SK-N-SH treated with all-trans-retinoic acid at 6 μM for 48 hours (cell line): ENCODE measurements at regions not wholly inside any gene's neighbourhood (a gene's known extent, or its start where the extent isn't known, plus 50 kb on each side); places are given as distances from the start of the nearest gene placed in this dataset.

Experiments
- ARNTL ChIP-seq: fragments of 450-650 bp; formaldehyde crosslinking; IDR thresholded peaks from 2 replicates; pipeline ENCODE4 v1.5.0; 2020; ENCODE audit warnings: low read depth, mild to moderate bottlenecking, moderate library complexity, borderline replicate concordance
- CREB5 ChIP-seq: fragments of 250-450 bp; sonication (Bioruptor Pico); IDR thresholded peaks from 2 replicates; pipeline ENCODE4 v1.5.1; 2020; ENCODE audit warnings: low read depth, mild to moderate bottlenecking, moderate library complexity
- CSDC2 ChIP-seq: fragments of 250-450 bp; sonication (Bioruptor Pico); IDR thresholded peaks from 2 replicates; pipeline ENCODE4 v1.5.0; 2020; ENCODE audit warnings: mild to moderate bottlenecking, moderate library complexity
- CSRNP3 ChIP-seq: fragments of 250-450 bp; sonication (Bioruptor Pico); IDR thresholded peaks from 2 replicates; pipeline ENCODE4 v1.5.1; 2021; ENCODE audit warnings: mild to moderate bottlenecking, moderate library complexity
- ESRRG ChIP-seq: fragments of 250-450 bp; sonication (Bioruptor Pico); IDR thresholded peaks from 2 replicates; pipeline ENCODE4 v1.6.1; 2021; ENCODE audit warnings: mild to moderate bottlenecking
- OSR1 ChIP-seq: fragments of 250-450 bp; sonication (Bioruptor Pico); IDR thresholded peaks from 2 replicates; pipeline ENCODE4 v1.8.0; 2022; ENCODE audit warnings: moderate library complexity, mild to moderate bottlenecking, inconsistent platforms
- PATZ1 ChIP-seq: fragments of 250-450 bp; sonication (Bioruptor Pico); IDR thresholded peaks from 2 replicates; pipeline ENCODE4 v1.8.0; 2020; ENCODE audit warnings: mild to moderate bottlenecking, moderate library complexity, borderline replicate concordance
- PPARA ChIP-seq: fragments of 250-450 bp; sonication (Bioruptor Pico); IDR thresholded peaks from 2 replicates; pipeline ENCODE4 v1.5.0; 2020; ENCODE audit warnings: mild to moderate bottlenecking, borderline replicate concordance
- TOX ChIP-seq: fragments of 250-450 bp; sonication (Bioruptor Pico); IDR thresholded peaks from 2 replicates; pipeline ENCODE4 v1.8.0; 2021; ENCODE audit warnings: mild to moderate bottlenecking, moderate library complexity, borderline replicate concordance
- ZNF565 ChIP-seq: fragments of 450-650 bp; formaldehyde crosslinking; conservative IDR thresholded peaks from 2 replicates; pipeline ENCODE4 v1.5.0; 2020; ENCODE audit warnings: low read depth, mild to moderate bottlenecking, moderate library complexity

- TF ChIP-seq ARNTL (CRISPR knock-in tag) (no peak), OSR1 (CRISPR knock-in tag) (no peak), PATZ1 (CRISPR knock-in tag) (no peak), TOX (CRISPR knock-in tag) (no peak), CSRNP3 (CRISPR knock-in tag) (no peak), CREB5 (CRISPR knock-in tag) (no peak), ZNF565 (CRISPR knock-in tag) (no peak), CSDC2 (CRISPR knock-in tag) (no peak), ESRRG (CRISPR knock-in tag) (no peak), PPARA (CRISPR knock-in tag) (no peak)
Observed at GRCh38 chr7:42426163-42426562, 189.2 kb upstream of the GLI3 start.
